Islet precursor cell (in vitro differentiated cells): ENCODE measurements at regions not wholly inside any gene's neighbourhood (a gene's known extent, or its start where the extent isn't known, plus 50 kb on each side); places are given as distances from the start of the nearest gene placed in this dataset.
A peak's percentile ranks its signal among the peaks of the same experiment; 100 is the strongest.

ENCODE experiments used
- DNase-seq: peaks from one replicate; pipeline ENCODE4 v3.0.0-alpha.2; 2018

DNA sequence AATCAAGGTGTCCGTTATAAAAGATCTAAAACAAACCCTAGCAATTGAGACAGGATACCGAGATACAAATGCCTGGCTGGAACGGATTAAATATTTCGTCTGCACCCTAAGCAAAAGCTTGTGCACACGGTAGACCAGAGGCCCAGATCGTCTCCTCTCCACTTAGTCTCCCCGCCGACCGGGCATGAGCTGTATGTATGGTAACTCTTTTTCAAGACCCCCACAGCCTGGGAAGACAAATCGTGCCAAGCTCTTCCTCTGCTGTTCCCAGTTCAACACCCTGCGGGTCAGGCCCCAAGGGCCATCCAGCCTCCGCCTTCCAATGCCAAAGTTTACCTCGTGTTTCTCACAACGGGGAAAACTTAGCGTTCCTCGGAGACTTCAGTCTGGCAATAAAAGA lies 285.7 kb upstream of the GALNT17 start:
- DNase-seq, result peak; percentile 12

DNA sequence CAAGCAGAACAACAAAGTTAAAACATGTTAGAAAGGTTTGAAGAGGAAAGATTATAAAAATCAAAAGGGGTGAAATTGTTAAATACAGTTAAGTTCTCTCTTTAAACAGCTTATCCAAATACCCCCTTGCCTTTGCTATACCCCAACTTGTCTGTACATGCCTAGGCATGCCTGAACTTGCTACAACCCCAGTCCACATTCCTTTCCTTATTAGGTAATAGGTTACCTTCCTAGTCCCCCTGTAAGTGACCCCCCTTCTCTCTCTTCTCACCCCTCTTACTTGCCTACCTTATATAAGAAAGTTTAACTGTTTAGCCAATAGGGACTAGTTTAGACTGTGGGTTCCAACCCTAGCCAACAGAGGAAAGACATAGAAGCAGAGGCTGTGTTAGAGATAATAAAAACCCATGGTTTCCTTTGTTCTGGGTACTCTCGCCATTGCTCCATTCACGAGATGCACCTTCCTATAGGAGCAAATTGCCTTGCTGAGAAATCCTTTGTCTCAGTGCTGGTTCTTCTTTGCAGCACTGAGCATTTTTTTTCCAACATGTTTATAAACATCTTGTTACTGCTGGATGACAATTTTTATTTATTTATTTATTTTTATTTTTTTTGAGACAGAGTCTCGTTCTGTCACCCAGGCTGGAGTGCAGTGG lies 282.2 kb upstream of the GALNT17 start:
- DNase-seq, result peak; percentile 58

DNA sequence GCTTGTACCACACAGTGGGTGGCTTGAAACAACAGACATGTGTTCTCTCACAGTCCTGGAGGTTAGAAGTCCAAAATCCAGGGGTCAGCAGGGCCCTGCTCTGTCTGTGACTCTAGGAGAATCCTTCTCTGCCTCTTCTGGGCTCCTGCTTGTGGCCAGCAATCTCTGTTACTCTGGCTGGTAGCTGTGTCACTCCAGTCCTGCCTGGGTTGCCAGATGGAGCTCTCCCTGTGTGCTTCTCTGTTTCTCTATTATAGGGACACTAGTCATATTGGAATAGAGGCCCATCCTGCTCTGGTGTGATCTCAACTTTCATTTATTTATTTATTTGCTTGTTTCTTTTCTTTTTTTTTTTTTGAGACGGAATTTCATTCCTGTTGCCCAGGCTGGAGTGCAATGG lies 276.6 kb upstream of the GALNT17 start:
- peak; percentile 42 for DNase-seq

DNA sequence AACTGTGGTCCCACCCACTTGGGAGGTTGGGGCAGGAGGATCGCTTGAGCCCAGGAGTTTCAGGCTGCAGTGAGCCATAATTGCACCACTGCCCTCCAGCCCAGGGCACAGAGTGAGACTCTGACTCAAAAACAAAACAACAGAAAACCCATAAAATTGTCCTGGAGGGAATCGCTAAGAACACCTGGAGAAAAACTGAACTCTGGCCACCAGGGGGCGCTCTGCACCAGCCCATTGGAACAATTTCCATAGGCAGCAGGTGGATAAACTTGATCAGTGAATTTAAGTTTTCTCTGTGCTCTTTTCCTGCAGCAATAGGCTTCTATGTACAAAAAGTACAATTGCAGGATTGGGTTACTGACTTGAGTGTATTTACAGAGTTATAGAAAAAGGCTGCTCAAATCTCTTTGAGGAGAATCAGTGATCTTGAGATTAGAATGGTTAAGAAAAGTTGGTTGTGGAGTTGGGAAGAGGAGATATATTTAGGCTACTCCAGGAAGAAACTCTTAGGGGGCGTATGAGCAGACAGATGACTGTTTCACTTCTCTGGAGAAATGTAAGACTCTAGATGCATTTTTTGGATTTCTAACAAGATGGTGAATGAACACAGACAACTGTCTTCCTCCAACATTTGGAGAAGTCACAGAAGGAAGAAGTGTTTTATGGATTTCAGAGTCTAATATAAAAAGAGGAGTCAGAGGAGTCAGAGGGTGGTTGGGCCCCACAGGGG lies 274.9 kb upstream of the GALNT17 start:
- peak; percentile 94 for DNase-seq

DNA sequence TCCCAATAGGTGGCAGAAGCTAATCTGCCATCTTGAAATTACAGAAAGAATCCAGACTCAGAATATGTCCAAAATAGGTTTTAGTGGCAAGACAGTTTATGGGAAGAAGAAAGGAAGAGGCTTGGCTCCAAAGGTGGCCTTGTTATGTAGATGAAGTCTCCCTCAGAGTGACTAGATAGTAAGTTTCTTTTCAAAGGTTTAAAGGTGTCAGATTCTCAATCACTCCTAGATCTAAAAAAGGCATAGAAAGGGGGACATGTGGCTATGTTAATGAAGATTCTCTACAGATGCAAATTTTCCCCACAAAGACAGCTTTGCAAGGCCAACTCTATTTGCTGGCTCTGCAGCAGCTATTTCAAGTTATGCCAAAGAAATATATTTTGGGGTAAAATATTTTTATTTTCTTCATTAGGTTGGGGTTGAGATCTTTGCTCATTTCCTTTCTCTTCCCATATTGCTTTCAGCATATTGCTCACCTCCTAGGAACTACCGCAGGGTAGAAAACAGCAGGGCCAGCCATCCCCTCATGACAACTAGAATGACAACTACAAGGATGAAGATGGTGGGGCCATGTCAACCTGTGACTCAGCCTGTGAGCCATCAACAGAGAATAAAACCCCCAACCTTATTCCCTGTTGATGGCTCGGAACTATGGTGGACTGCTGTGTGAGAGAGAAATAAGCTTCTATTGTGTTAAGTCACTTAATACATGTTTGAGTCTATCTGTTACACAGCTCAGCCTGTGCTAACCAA lies 274.0 kb upstream of the GALNT17 start:
- peak; percentile 11 for DNase-seq

DNA sequence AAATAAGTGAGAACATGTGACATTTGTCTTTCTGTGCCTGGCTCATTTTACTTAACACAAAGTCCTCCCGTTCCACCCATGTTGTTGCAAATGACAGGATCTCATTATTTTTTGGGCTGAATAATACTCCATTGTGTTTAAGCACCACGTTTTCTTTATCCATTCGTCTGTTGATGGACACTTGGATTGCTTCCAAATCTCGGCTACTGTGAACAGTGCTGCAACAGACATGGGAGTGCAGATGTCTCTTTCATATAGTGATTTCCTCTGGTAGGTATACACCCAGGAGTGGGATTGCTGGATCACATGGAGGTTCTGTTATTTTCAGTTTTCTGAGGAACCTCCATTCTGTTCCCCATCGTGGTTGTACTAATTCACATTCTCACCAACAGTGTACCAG lies 264.4 kb upstream of the GALNT17 start:
- no peak for DNase-seq

DNA sequence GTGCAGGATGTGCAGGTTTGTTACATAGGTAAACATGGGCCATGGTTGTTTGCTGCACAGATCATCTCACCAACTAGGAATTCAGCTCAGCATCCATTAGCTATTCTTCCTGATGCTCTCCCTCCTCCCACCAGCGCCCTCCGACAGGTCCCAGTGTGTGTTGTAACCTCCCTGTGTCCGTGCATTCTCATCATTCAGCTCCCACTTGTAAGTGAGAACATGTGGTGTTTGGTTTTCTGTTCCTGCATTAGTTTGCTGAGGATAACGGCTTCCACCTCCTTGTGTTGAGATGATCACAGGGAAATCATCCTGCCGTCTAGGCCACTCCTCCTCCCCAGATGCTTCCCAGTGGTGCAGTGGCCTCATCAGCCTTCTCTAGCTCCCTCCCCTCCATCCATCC lies 261.6 kb upstream of the GALNT17 start:
- DNase-seq, result no peak

DNA sequence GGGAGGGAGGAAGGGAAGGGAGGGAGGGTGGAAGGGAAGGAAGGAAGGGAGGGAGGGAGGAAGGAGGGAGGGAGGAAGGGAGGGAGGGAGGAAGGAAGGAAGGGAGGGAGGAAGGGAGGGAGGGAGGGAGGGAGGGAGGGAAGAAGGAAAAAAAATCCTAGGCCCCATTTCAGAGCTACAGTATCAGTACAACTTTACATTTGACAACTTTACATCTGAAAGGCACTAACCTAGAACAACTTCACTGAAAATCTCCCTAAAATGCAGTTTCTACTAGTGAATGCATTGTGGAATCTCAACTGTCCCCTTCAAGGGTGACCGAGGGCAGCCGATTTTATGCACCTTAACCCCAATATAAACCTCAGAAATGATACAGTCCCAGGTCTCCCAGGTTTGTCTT lies 259.8 kb upstream of the GALNT17 start:
- DNase-seq, result no peak

DNA sequence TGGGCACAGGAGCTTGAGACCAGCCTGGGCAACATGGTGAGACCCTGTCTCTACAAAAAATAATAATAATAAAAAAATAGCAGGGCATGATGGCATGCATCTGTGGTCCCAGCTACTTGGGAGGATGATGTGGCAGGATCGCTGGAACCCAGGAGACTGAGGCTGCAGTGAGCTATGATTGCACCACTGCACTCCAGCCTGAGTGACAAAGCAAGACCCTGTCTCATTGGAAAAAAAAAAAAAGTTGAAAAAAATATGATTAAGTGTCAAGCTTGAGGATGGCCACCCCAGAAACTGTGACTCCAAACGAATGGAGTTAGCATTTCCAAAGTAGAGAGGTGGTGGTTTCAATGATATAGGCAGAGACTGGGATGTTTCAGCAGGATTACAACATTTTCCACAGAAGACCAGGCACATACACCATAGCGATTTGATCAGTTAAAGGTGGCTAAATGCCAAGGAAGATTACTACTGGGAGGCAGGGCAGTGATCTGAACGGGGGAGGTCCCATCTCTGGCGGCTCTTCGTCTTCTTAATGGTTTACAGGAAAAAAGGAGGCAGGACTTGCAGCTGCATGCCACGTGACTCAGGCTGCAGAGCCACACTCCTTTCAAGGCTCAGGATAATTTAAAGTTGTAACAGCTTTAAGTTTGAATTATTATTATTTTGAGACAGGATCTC lies 250.6 kb upstream of the GALNT17 start:
- peak; percentile 57 for DNase-seq

DNA sequence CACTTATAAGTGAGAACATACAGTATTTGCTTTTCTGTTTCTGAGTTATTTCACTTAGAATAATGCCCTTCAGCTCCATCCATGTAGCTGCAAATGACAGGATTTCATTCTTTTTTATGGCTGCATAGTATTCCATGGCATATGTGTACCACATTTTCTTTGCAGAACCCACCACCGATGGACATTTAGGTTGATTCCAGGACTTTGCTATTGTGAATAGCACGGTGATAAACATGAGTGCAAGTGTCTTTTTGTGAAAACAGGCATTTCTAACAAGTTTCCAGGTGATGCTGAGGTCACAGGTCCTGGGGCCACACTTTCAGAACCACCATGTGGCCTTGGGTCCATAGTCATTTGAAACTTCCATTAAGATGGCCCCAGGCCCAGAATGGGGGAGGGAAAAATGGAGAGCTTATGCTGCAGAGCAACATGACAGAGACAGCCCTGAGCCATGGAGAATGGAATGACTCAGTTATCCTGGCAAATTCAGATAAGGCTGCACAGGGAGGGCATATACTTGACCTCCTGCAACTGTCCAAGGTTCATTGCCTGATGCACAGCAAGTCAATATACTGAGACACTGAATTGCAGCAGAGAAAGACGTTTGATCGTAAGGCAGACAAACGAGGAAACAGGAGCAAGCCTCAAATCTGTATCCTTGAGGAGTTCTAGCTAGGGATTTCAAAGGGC lies 248.0 kb upstream of the GALNT17 start:
- DNase-seq, result peak; percentile 49

DNA sequence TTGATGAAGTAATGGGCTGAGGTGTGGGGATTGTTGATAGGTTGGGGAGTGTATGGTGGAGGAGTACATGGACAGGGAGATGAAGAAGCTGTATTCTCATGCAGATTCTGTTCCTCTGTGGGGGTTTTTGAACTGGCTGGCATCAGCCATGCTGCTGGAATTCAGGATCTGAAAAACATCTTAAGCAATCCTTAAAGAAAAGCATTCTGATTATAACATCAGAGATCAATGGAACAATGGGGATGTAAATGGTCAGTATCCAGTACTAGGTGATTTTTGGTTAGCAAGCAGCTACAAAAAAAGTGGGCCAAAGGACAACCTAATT lies 247.5 kb upstream of the GALNT17 start:
- DNase-seq, result no peak

DNA sequence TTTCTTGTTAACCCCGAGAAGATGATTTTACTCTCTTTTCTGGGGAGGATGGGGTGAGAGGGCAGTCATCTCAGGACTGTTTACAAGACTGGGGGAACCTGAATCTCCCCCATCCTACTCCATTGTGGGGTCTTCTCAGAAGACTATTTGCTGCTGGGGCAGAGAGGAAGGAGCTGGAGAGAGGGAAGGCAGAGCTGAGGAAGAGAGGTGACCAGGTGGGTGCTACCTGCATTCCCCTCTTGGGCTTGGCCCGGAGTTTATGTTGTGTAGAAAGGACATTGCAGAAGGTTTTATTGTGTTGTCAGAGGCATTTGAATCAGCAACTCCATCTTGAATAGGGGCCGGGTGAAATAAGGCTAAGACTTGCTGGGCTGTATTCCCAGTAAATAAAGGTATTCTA lies 247.1 kb upstream of the GALNT17 start:
- DNase-seq, result peak; percentile 42

DNA sequence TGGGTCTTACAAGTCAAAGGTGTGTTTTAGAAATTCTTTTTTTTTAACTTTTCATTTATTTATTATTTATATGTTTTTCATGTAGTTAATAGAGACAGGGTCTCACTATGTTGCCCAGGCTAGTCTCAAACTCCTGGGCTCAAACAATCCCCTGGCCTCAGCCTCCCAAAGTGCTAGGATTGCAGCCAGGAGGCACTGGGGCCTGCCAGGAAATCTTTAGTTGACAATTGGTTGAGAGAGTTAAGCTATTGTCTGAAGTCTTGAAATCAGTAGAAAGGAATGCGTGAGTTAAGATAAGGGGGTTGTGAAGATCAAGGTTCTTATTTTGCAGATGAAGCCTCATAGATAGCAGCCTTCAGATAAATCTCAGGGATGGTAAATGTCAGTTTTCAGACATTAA lies 245.4 kb upstream of the GALNT17 start:
- peak; percentile 65 for DNase-seq

DNA sequence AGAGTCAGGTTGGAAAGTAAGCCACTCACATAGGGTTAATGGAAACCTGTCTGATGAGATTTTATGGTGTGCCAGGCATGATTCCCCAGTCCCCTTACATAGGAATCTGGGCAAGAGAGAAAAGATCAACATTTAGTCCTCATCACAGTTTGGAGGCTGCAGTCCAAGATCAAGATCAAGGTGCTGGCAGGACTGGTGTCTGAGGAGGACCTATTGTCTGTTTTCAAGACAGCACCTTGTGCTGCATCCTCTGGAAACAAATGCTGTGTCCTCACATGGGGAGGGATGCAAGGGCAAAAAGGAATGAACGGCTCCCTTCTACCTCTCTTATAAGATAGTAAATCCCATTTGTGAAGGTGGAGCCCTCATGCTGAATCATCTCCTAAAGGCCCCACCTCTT lies 244.8 kb upstream of the GALNT17 start:
- DNase-seq, result peak; percentile 74

DNA sequence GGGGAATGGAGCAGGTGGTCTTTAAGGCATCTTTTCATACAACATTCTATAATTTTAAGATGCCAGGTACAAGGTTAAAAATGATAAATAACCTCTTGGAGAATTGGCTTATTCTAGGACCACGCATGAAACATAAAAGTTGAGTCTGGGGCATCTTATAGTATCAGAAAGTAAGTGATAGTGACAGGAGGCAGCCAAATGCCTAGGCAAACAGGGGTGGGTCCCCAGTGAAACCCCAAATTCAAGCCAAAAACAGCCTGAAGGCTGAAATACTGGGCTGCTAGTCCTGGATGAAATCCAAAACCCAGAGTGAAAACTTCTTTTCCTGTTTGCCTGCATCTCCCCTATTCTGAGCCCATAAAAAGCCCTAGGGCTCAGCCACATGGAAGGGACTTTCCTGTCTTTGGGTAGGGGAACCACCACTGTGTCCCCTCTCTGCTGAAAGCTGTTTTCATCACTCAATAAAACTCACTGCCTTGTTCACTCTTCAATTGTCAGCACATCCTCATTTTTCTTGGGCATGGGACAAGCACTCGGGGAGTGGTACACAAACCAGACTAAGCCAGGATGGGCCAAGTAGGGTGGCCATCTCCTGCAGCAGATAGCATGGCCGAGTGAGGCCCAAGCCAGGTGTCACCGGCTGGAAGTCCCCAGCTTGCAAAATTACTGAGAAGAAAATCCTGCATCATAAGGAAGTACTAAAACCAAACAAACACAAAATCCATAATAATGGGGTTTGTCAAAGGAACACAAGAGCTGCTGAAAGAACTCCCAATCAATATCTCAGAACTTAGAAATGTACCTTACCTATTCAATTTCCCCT lies 241.6 kb upstream of the GALNT17 start:
- peak; percentile 33 for DNase-seq

DNA sequence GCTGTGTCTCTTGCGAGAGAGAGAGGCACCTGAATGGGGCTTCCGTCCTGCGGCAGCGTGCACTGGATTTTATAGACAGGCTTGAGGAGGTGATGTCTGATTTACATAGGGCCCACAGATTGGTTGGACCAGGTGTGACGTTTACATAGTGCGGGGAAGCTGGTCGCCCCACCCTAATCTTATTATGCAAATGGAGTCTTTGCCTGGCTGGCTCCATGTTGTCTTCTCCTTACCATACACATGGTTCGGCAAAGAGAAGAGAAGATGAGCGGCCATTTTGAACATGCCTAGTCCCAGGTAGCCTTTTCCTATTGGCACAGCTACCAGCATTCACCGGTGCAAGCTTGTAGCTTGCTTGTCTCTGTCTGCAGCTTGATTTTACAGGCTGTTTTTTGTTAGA lies 238.5 kb upstream of the GALNT17 start:
- DNase-seq, result peak; percentile 54

DNA sequence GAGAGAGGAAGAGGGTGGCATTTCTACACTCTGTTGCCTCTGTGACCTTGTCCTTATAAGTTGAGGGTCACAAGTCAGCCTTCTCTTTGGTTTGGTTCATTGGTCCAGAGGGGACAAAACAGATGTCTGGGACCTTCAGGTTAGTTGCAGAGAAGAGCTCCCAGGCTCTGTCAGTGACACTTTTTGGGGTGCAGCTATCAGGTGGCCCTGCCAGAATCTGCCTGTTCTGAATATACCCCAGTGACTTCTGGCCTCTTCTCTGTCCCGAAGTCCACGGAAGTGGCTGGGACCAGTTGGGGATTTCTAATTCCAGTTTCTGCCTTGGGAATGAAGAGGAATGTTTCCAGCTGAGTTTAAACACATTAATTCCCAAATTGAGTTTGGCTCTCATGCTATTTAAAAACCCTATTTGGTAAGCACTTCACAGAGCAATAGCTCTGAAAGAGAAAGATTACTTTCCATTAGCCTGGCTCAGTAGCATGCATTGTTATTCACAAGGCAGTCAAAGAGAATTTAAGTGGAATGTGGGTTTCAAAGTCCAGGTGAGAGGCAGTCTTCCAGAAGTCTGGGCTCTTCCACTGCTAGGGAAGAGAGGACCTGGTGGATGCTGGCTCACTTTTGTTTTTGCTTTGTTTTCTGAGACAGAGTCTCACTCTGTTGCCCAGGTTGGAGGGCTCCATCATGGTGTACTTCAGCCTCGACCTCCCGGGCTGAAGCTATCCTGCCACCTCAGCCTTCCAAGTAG lies 237.8 kb upstream of the GALNT17 start:
- DNase-seq, result peak; percentile 53

DNA sequence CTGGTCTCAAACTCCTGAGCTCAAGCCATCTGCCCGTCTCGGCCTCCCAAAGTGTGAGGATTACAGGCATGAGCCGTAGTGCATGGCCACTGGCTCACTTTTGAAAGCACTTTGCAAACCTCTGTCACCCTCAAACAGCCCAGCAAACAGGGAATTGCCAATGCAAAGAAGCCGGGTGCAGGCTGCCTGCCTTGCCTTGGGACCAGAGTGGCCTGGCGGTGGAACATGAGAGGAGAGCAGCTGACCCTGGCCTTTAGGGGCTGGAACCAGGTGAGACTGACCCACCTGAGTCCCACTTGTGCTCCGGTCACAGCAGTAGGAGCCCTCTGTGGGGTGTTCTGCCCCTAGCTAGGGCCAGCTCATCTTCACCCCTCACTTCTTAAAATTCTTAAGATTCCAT lies 237.1 kb upstream of the GALNT17 start:
- no peak for DNase-seq

DNA sequence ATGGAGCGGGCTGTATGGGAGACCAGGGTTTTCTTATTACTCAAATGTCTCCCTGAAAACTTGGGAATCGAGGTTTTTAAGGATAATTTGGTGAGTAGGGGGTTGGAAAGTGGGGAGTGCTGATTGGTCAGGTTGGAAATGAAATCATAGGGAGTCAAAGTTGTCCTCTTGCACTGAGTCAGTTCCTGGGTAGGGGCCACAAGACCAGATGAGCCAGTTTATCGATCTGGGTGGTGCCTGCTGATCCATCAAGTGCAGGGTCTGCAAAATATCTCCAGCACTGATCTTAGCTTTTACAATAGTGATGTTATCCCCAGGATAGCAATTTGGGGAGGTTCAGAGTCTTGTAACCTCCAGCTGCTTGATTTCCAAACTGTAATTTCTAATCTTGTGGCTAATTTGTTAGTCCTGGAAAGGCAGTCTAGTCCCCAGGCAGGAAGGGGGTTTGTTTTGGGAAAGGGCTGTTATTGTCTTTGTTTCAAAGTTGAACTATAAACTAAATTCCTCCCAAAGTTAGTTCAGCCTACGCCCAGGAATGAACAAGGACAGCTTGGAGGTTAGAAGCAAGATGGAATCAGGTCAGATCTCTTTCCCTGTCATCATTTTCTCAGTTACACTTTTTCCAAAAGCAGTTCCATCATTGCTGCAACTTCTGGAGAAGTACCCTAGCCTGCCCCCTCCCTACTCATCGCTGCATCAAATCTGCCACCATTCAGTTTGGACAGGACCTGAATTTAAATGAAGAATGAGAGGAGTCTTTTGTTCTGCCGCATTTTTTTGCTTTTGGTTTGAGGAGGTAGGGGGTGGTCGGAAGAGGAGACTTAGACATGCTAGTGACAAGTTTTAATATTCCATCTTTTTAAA lies 236.4 kb upstream of the GALNT17 start:
- peak; percentile 66 for DNase-seq
